Sigmoid colon (tissue), 3 donors: ENCODE measurements at regions not wholly inside any gene's neighbourhood (a gene's known extent, or its start where the extent isn't known, plus 50 kb on each side); places are given as distances from the start of the nearest gene placed in this dataset.

Source experiments
- POLR2A ChIP-seq, 2 donors: fragments of 450-650 bp; IDR thresholded peaks; one replicate each; pipeline ENCODE4 v1.6.1; 2016; ENCODE audit warnings: antibody characterized with exemption in 2 of 2, mild to moderate bottlenecking in 2 of 2, moderate library complexity in 2 of 2
- TF ChIP-seq, protein P1 (sequence below), 4 experiments: fragments of 450-650 bp in 3 of 4; fragments of 200-600 bp in 1 of 4; IDR thresholded peaks; one replicate each; pipeline ENCODE4 v1.5.1; 2016 to 2019; ENCODE audit warnings: antibody characterized with exemption in 4 of 4, mild to moderate bottlenecking in 3 of 4, moderate library complexity in 2 of 4

DNA sequence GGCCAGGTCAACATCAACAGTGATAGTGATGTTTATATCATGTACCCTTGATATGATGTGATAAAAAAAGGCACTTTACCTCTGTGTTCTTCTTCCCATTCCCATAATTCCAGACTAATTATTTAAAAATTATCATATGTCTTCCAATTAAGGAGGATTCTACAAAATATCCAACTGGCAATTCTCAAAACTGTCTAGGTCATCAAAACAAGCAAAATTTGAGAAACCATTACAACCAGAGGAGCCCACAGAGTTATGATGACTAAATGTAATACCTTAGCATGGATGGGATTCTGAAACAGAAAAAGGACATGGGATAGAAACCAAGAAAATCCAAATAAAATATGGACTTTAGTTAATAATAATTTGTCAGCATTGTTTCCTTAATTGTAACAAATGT lies 428.6 kb upstream of the AMOT start:
- TF ChIP-seq, protein P1, sequence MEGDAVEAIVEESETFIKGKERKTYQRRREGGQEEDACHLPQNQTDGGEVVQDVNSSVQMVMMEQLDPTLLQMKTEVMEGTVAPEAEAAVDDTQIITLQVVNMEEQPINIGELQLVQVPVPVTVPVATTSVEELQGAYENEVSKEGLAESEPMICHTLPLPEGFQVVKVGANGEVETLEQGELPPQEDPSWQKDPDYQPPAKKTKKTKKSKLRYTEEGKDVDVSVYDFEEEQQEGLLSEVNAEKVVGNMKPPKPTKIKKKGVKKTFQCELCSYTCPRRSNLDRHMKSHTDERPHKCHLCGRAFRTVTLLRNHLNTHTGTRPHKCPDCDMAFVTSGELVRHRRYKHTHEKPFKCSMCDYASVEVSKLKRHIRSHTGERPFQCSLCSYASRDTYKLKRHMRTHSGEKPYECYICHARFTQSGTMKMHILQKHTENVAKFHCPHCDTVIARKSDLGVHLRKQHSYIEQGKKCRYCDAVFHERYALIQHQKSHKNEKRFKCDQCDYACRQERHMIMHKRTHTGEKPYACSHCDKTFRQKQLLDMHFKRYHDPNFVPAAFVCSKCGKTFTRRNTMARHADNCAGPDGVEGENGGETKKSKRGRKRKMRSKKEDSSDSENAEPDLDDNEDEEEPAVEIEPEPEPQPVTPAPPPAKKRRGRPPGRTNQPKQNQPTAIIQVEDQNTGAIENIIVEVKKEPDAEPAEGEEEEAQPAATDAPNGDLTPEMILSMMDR (IDR thresholded peaks at IDR 0.05): no peak
- no peak for TF ChIP-seq POLR2A (IDR thresholded peaks at IDR 0.05)
